ENCODE measurements at regions not wholly inside any gene's neighbourhood (a gene's known extent, or its start where the extent isn't known, plus 50 kb on each side); places are given as distances from the start of the nearest gene placed in this dataset.
"Not testable (repeated sequence)": the region's sequence is repeated elsewhere in the genome, so short reads cannot be mapped to it uniquely, and the experiment has no call there.

- Mint-ChIP-seq H3K9me3 (peaks cover 3 to 12% of the 10 kb centered on the region in 2 donors), H3K36me3 (no peaks in the 10 kb centered on the region), H3K27ac (no peak overlapping the region), H3K27me3 (ENCODE audit: low read depth in 2 of 2) (no peaks in the 10 kb centered on the region), H3K4me3 (no peak overlapping the region), H3K4me1 (no peaks in the 10 kb centered on the region)
- Histone ChIP-seq H3K27me3 (ENCODE audit: control insufficient read depth, insufficient read depth, low read length) (no peaks in the 10 kb centered on the region), H3K36me3 (ENCODE audit: control insufficient read depth, insufficient read depth, low read length) (no peaks in the 10 kb centered on the region), H3K4me1 (ENCODE audit: control insufficient read depth, insufficient read depth, low read length) (no peaks in the 10 kb centered on the region), H3K27ac (ENCODE audit: low read length) (no peak overlapping the region), H3K9me3 (ENCODE audit: control insufficient read depth, insufficient read depth, low read length) (no peaks in the 10 kb centered on the region), H3K4me3 (ENCODE audit: low read length) (no peak overlapping the region)
- 100% methylated on average over 1 of the region's 1 CpG for WGBS (ENCODE audit: insufficient coverage)
- no peak for DNase-seq
- no peak for TF ChIP-seq CTCF (IDR thresholded peaks at IDR 0.05)
- intact Hi-C loops (cut with micrococcal nuclease): no loop called here
- no peak for ATAC-seq
Measured at GRCh38 chr5:130295235-130295634, 391.0 kb downstream of the CHSY3 start.

- H3K36me3 Mint-ChIP-seq; H3K27ac ChIP-seq (ENCODE audit: low read length); H3K27me3 ChIP-seq (ENCODE audit: control insufficient read depth, insufficient read depth, low read length); H3K27me3 Mint-ChIP-seq (ENCODE audit: low read depth in 2 of 2); ATAC-seq; H3K4me1 Mint-ChIP-seq; H3K4me3 Mint-ChIP-seq; H3K4me1 ChIP-seq (ENCODE audit: control insufficient read depth, insufficient read depth, low read length); DNase-seq; intact Hi-C loops (cut with micrococcal nuclease); H3K4me3 ChIP-seq (ENCODE audit: low read length); H3K9me3 ChIP-seq (ENCODE audit: control insufficient read depth, insufficient read depth, low read length); H3K36me3 ChIP-seq (ENCODE audit: control insufficient read depth, insufficient read depth, low read length); H3K27ac Mint-ChIP-seq: not testable (repeated sequence)
- peaks cover 3 to 12% of the 10 kb centered on the region in 2 donors for H3K9me3 Mint-ChIP-seq
- WGBS (ENCODE audit: insufficient coverage): 90% methylated on average over 3 of the region's 3 CpGs
Measured at GRCh38 chr5:130294798-130295197, 390.5 kb downstream of the CHSY3 start.

GRCh38 chr5:130290219-130290618 lies 386.0 kb downstream of the CHSY3 start:
- no peak overlapping the region for H3K27ac ChIP-seq (ENCODE audit: low read length)
- Mint-ChIP-seq H3K4me3 (no peak overlapping the region), H3K36me3 (no peaks in the 10 kb centered on the region), H3K27ac (no peak overlapping the region), H3K27me3 (ENCODE audit: low read depth in 2 of 2) (no peaks in the 10 kb centered on the region), H3K9me3 (peaks cover 7 to 9% of the 10 kb centered on the region in 2 donors), H3K4me1 (no peaks in the 10 kb centered on the region)
- H3K4me1 ChIP-seq (ENCODE audit: control insufficient read depth, insufficient read depth, low read length): no peaks in the 10 kb centered on the region
- H3K9me3 ChIP-seq (ENCODE audit: control insufficient read depth, insufficient read depth, low read length): no peaks in the 10 kb centered on the region
- TF ChIP-seq CTCF (IDR thresholded peaks at IDR 0.05): no peak
- 100% methylated on average over 1 of the region's 2 CpGs for WGBS (ENCODE audit: insufficient coverage)
- DNase-seq: no peak
- ATAC-seq: no peak
- H3K36me3 ChIP-seq (ENCODE audit: control insufficient read depth, insufficient read depth, low read length): no peaks in the 10 kb centered on the region
- no peaks in the 10 kb centered on the region for H3K27me3 ChIP-seq (ENCODE audit: control insufficient read depth, insufficient read depth, low read length)
- H3K4me3 ChIP-seq (ENCODE audit: low read length): no peak overlapping the region
- intact Hi-C loops (cut with micrococcal nuclease): no loop called here

- Histone ChIP-seq H3K27me3 (ENCODE audit: control insufficient read depth, insufficient read depth, low read length) (no peaks in the 10 kb centered on the region), H3K9me3 (ENCODE audit: control insufficient read depth, insufficient read depth, low read length) (no peaks in the 10 kb centered on the region), H3K36me3 (ENCODE audit: control insufficient read depth, insufficient read depth, low read length) (no peaks in the 10 kb centered on the region), H3K4me3 (ENCODE audit: low read length) (no peak overlapping the region), H3K4me1 (ENCODE audit: control insufficient read depth, insufficient read depth, low read length) (no peaks in the 10 kb centered on the region), H3K27ac (ENCODE audit: low read length) (no peak overlapping the region)
- no peaks in the 10 kb centered on the region for H3K4me1 Mint-ChIP-seq
- DNase-seq: no peak
- intact Hi-C loops (cut with micrococcal nuclease): no loop called here
- no peak overlapping the region for H3K4me3 Mint-ChIP-seq
- no peak for TF ChIP-seq CTCF (IDR thresholded peaks at IDR 0.05)
- no peak for ATAC-seq
- no peak overlapping the region for H3K27ac Mint-ChIP-seq
- no peaks in the 10 kb centered on the region for H3K36me3 Mint-ChIP-seq
- H3K27me3 Mint-ChIP-seq (ENCODE audit: low read depth in 2 of 2): no peaks in the 10 kb centered on the region
- WGBS (ENCODE audit: insufficient coverage): 91% methylated on average over 4 of the region's 6 CpGs
- H3K9me3 Mint-ChIP-seq: peaks cover 7 to 10% of the 10 kb centered on the region in 2 donors
Measured at GRCh38 chr5:130289132-130290088, 385.1 kb downstream of the CHSY3 start.

All from natural killer cell (primary cell).